ENCODE measurements at regions not wholly inside any gene's neighbourhood (a gene's known extent, or its start where the extent isn't known, plus 50 kb on each side); places are given as distances from the start of the nearest gene placed in this dataset.

DNA sequence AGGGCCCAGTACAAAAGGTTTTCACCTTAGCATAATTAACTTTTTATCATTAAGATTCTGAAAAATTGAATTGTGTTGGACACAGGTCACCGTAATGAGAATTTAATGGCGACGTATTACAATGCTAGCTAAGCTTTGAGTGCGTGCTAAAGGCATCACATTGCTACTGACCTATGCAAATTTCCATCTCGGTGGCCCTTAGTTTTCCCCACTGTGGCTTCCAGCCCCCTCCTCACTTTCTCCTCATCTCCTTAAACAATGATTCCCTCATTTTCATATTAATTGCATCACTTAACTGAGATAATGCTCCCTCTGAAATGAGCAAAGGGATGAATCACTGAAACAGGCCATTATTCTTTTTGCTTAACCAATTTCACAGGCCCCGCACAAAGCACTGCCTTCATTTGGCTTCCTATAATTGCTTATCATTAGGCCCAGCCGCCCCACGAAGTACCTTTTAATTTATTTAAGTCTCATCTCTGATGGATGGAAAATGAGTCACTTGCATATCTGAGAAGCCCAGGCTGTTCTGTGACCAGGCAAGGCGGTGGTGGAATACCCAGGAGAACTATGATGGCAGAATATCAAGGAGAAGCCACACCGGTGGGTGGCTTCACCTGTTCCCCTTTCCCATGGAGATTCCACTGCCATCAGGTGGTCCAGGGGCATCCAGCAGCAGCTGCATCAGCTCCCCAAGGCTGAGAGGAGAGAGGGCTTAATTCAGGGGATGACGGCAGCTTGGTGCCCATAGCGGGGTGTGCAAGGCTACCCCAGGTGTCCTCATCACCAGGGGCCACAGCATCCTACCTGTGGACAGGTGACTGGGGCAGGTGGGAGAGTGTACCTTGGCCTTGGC lies 223.8 kb upstream of the BOD1L1 start:
- Histone ChIP-seq H3K4me1 (replicated peaks; ENCODE audit: insufficient read depth) (no peaks in the 10 kb centered on the region), H3K27ac (no peak overlapping the region), H3K36me3 (ENCODE audit: low read depth) (no peaks in the 10 kb centered on the region), H2AFZ (no peak overlapping the region), H3K27me3 (ENCODE audit: insufficient read depth, low read depth) (no peaks in the 10 kb centered on the region), H3K4me2 (no peak overlapping the region), H3K79me2 (ENCODE audit: low read depth) (no peaks in the 10 kb centered on the region), H3K9me2 (ENCODE audit: insufficient read depth) (no peaks in the 10 kb centered on the region), H3K4me3 (no peak overlapping the region), H3K9me3 (ENCODE audit: insufficient read depth, low read depth) (no peaks in the 10 kb centered on the region; the same call in 1 of the 2 replicates), H4K20me1 (ENCODE audit: insufficient read depth) (no peaks in the 10 kb centered on the region), H3F3A (ENCODE audit: insufficient read depth, low read depth) (no peaks in the 10 kb centered on the region)
- intact Hi-C loops (cut with micrococcal nuclease; ENCODE audit: unreplicated experiment) = no loop called here
- CTCF ChIA-PET = no interaction called here
- POLR2A ChIA-PET (ENCODE audit: unreplicated experiment) = no interaction called here
- BruUV-seq (replicated peaks) = no TSS peak
- no peak for DNase-seq
- TF ChIP-seq, protein P1, sequence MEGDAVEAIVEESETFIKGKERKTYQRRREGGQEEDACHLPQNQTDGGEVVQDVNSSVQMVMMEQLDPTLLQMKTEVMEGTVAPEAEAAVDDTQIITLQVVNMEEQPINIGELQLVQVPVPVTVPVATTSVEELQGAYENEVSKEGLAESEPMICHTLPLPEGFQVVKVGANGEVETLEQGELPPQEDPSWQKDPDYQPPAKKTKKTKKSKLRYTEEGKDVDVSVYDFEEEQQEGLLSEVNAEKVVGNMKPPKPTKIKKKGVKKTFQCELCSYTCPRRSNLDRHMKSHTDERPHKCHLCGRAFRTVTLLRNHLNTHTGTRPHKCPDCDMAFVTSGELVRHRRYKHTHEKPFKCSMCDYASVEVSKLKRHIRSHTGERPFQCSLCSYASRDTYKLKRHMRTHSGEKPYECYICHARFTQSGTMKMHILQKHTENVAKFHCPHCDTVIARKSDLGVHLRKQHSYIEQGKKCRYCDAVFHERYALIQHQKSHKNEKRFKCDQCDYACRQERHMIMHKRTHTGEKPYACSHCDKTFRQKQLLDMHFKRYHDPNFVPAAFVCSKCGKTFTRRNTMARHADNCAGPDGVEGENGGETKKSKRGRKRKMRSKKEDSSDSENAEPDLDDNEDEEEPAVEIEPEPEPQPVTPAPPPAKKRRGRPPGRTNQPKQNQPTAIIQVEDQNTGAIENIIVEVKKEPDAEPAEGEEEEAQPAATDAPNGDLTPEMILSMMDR (conservative IDR thresholded peaks at IDR 0.05) = no peak
- no peak for TF ChIP-seq EZH2 (IDR thresholded peaks at IDR 0.05; ENCODE audit: low read depth)

DNA sequence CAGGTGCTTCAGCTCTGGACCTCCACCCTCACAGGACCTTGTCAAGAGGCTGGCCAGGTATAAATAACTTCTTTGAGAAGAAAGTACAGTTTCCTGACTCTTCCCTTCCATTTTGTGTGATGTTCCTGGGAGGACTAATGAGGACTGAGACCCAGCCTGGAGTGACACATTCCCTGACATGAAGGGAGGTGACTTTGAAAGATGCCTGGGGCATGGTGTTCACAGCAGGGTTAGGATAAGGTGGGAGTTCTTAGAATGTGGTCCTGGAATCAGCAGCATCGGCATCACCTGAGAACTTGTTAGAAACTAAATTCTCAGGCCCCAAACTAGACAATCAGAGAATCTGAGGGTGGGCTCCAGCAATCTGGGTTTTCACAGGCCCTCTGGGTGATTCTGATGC lies 224.9 kb upstream of the BOD1L1 start:
- POLR2A ChIA-PET (ENCODE audit: unreplicated experiment) = no interaction called here

DNA sequence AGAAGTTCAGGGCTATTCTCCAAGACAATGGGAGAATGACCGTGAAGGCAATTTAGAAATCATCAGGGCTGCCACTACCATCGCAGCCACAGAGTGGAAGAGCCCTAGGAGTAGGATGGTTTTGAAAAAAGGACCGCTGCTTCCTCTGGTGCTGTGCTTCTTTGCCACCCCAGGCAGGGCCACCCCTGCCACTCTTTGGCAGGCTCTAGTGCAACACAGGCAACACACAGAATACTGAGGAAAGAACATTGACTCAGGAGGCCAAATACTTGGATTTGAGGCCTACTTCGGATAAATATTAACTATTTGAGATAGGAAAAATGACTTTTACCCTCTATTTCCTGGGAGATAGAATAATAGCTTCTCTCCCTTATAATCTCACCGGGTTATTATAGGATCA lies 228.9 kb upstream of the BOD1L1 start:
- Histone ChIP-seq H2AFZ (no peak overlapping the region), H3K4me2 (no peak overlapping the region), H3K79me2 (ENCODE audit: low read depth) (no peaks in the 10 kb centered on the region), H3K4me1 (replicated peaks; ENCODE audit: insufficient read depth) (no peaks in the 10 kb centered on the region), H3K9me3 (ENCODE audit: insufficient read depth, low read depth) (no peaks in the 10 kb centered on the region; the same call in 1 of the 2 replicates), H3K27ac (no peak overlapping the region), H3K36me3 (ENCODE audit: low read depth) (no peaks in the 10 kb centered on the region), H3F3A (ENCODE audit: insufficient read depth, low read depth) (no peaks in the 10 kb centered on the region), H4K20me1 (ENCODE audit: insufficient read depth) (no peaks in the 10 kb centered on the region), H3K4me3 (no peak overlapping the region), H3K27me3 (ENCODE audit: insufficient read depth, low read depth) (no peaks in the 10 kb centered on the region), H3K9me2 (ENCODE audit: insufficient read depth) (no peaks in the 10 kb centered on the region)
- POLR2A ChIA-PET (ENCODE audit: unreplicated experiment) = no interaction called here
- CTCF ChIA-PET = no interaction called here
- BruUV-seq (replicated peaks) = no TSS peak
- intact Hi-C loops (cut with micrococcal nuclease; ENCODE audit: unreplicated experiment) = no loop called here
- DNase-seq = no peak
- TF ChIP-seq, protein P1 (conservative IDR thresholded peaks at IDR 0.05) = no peak
- no peak for TF ChIP-seq EZH2 (IDR thresholded peaks at IDR 0.05; ENCODE audit: low read depth)

More for the DNA sequence above, 224.9 kb upstream of the BOD1L1 start:
- Histone ChIP-seq H3K9me2 (ENCODE audit: insufficient read depth) (no peaks in the 10 kb centered on the region), H3K27ac (no peak overlapping the region), H3K4me2 (no peak overlapping the region), H3K4me1 (replicated peaks; ENCODE audit: insufficient read depth) (no peaks in the 10 kb centered on the region), H4K20me1 (ENCODE audit: insufficient read depth) (no peaks in the 10 kb centered on the region), H3K79me2 (ENCODE audit: low read depth) (no peaks in the 10 kb centered on the region), H3F3A (ENCODE audit: insufficient read depth, low read depth) (no peaks in the 10 kb centered on the region), H3K36me3 (ENCODE audit: low read depth) (no peaks in the 10 kb centered on the region), H3K4me3 (no peak overlapping the region), H3K27me3 (ENCODE audit: insufficient read depth, low read depth) (no peaks in the 10 kb centered on the region), H2AFZ (no peak overlapping the region), H3K9me3 (ENCODE audit: insufficient read depth, low read depth) (no peaks in the 10 kb centered on the region; the same call in 1 of the 2 replicates)
- CTCF ChIA-PET = no interaction called here
- no TSS peak for BruUV-seq (replicated peaks)
- intact Hi-C loops (cut with micrococcal nuclease; ENCODE audit: unreplicated experiment) = no loop called here
- TF ChIP-seq EZH2 (IDR thresholded peaks at IDR 0.05; ENCODE audit: low read depth) = no peak
- TF ChIP-seq, protein P1 (conservative IDR thresholded peaks at IDR 0.05) = no peak
- no peak for DNase-seq
